ENCODE measurements at regions not wholly inside any gene's neighbourhood (a gene's known extent, or its start where the extent isn't known, plus 50 kb on each side); places are given as distances from the start of the nearest gene placed in this dataset.
"Not testable (repeated sequence)": the region's sequence is repeated elsewhere in the genome, so short reads cannot be mapped to it uniquely, and the experiment has no call there.

DNA sequence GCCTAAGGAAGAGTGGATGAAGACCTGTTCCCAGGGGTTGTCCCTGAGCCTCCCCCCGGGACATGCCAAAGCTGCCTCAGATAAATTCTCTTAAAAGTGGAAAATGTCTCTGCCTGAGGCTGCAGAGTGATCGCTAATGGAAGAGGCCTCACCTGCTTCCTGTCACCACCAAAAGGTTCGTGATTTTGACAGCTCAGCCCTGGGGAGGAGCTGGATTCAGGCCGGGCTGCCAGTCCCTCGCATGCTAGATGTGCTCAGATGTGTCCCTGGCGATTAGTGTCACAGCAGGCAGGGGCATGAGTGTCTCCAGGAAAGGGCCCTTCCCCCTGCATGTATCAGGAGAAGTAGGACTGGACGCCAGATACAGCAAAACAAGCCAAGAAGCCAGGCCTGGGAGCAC, 626.5 kb downstream of the UQCRFS1 start:
- CTCF ChIA-PET, result interaction anchor here (0.6 kb wide), 1 partner anchor 47 kb away, joined by 4 read pairs; no protein-coding TSS in a partner anchor
- Mint-ChIP-seq H3K9me3 (ENCODE audit: insufficient read depth) (no peaks in the 10 kb centered on the region), H3K4me3 (no peak overlapping the region), H3K27ac (no peak overlapping the region), H3K36me3 (ENCODE audit: low read depth) (no peaks in the 10 kb centered on the region), H3K27me3 (ENCODE audit: low read depth) (no peaks in the 10 kb centered on the region), H3K4me1 (ENCODE audit: low read depth) (no peaks in the 10 kb centered on the region)
- ATAC-seq (no peak), DNase-seq (no peak)
- POLR2A ChIA-PET, result no interaction called here

DNA sequence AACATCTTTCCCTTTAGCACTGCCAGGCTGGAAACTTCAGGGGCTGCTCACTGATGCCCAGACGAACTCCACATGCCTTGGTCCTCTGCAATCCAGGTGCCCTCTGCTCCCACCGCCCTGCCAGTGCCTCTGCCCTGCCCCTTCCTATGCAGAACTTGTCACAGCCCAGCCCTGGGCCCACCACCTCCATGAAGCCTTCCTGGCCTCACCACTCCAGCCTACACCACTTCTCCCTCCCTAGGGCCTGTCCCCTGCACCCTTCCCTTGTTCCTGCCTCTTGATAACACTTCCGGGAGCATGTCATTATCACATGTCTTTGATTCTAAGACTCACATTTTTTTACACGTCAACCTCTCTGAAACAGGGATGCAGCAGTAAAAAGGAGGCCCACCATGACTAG, 627.2 kb downstream of the UQCRFS1 start:
- Mint-ChIP-seq H3K36me3 (ENCODE audit: low read depth) (no peaks in the 10 kb centered on the region), H3K27ac (no peak overlapping the region), H3K9me3 (ENCODE audit: insufficient read depth) (no peaks in the 10 kb centered on the region), H3K27me3 (ENCODE audit: low read depth) (no peaks in the 10 kb centered on the region), H3K4me1 (ENCODE audit: low read depth) (no peaks in the 10 kb centered on the region), H3K4me3 (no peak overlapping the region)
- CTCF ChIA-PET, result no interaction called here
- POLR2A ChIA-PET, result no interaction called here
- DNase-seq (no peak), ATAC-seq (no peak)

DNA sequence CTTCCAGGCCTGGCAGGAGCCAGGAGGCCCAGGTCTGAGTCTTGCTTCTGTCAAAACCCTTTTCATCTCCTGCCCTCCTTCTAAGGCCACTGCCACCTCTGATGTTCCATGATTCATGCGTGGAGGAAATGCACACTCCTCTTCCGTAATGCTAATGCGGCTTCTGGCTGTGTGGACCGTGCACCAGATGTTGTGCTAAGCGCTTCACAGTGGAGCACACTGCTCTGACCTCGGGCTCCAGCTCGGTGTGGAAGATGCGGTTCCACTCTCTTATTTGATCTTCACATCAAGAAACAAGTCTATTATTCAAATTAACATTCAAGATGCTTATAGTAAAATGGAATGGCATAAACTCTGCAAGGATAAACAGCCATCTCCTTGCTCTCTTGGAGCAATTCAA, 629.2 kb downstream of the UQCRFS1 start:
- no peak overlapping the region for H3K27ac Mint-ChIP-seq

GRCh38 chr19:28583242-28583641, 629.7 kb downstream of the UQCRFS1 start:
- no peak for DNase-seq
- CTCF ChIA-PET, result no interaction called here
- no peak for ATAC-seq
- H3K9me3 Mint-ChIP-seq (ENCODE audit: insufficient read depth), result no peaks in the 10 kb centered on the region
- no peak overlapping the region for H3K27ac Mint-ChIP-seq
- POLR2A ChIA-PET, result no interaction called here
- no peaks in the 10 kb centered on the region for H3K4me1 Mint-ChIP-seq (ENCODE audit: low read depth)
- H3K27me3 Mint-ChIP-seq (ENCODE audit: low read depth), result no peaks in the 10 kb centered on the region
- H3K36me3 Mint-ChIP-seq (ENCODE audit: low read depth), result no peaks in the 10 kb centered on the region
- H3K4me3 Mint-ChIP-seq, result no peak overlapping the region

More for the DNA sequence above, 629.2 kb downstream of the UQCRFS1 start:
- DNase-seq, result no peak
- no peak for ATAC-seq
- no peaks in the 10 kb centered on the region for H3K4me1 Mint-ChIP-seq (ENCODE audit: low read depth)
- ChIA-PET POLR2A (no interaction called here), CTCF (interaction anchor here (0.5 kb wide), 1 partner anchor 399 kb away, joined by 3 read pairs; no protein-coding TSS in a partner anchor)
- no peaks in the 10 kb centered on the region for H3K27me3 Mint-ChIP-seq (ENCODE audit: low read depth)
- H3K4me3 Mint-ChIP-seq, result no peak overlapping the region
- no peaks in the 10 kb centered on the region for H3K36me3 Mint-ChIP-seq (ENCODE audit: low read depth)
- H3K9me3 Mint-ChIP-seq (ENCODE audit: insufficient read depth), result no peaks in the 10 kb centered on the region

GRCh38 chr19:28582796-28583195, 630.2 kb downstream of the UQCRFS1 start:
- no peaks in the 10 kb centered on the region for H3K9me3 Mint-ChIP-seq (ENCODE audit: insufficient read depth)
- H3K27ac Mint-ChIP-seq, result no peak overlapping the region
- CTCF ChIA-PET, result no interaction called here
- no peaks in the 10 kb centered on the region for H3K27me3 Mint-ChIP-seq (ENCODE audit: low read depth)
- DNase-seq (no peak), ATAC-seq (no peak)
- H3K4me1 Mint-ChIP-seq (ENCODE audit: low read depth), result no peaks in the 10 kb centered on the region
- H3K36me3 Mint-ChIP-seq (ENCODE audit: low read depth), result no peaks in the 10 kb centered on the region
- H3K4me3 Mint-ChIP-seq, result no peak overlapping the region
- POLR2A ChIA-PET, result no interaction called here

DNA sequence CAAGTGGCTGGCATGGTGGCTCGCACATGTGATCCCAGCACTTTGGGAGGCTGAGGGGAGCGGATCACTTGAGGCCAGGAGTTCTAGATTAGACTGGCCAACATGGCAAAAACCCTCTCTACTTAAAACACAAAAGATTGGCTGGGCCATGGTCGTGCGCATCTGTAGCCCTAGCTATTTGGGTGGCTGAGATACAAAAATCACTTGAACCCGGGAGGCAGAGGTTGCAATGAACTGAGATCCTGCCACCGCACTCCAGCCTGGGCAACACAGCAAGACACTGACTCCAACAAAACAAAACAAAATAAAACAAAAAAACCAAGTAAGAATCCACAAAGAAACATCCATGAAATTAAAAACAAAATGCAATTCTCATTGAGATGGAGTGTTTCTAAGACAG, 630.6 kb downstream of the UQCRFS1 start:
- H3K4me1 Mint-ChIP-seq (ENCODE audit: low read depth), result no peaks in the 10 kb centered on the region
- POLR2A ChIA-PET, result no interaction called here
- H3K27me3 Mint-ChIP-seq (ENCODE audit: low read depth), result no peaks in the 10 kb centered on the region
- H3K4me3 Mint-ChIP-seq, result no peak overlapping the region
- ATAC-seq, result no peak
- H3K9me3 Mint-ChIP-seq (ENCODE audit: insufficient read depth), result no peaks in the 10 kb centered on the region
- H3K36me3 Mint-ChIP-seq (ENCODE audit: low read depth), result no peaks in the 10 kb centered on the region
- H3K27ac Mint-ChIP-seq, result no peak overlapping the region
- CTCF ChIA-PET, result no interaction called here
- no peak for DNase-seq

DNA sequence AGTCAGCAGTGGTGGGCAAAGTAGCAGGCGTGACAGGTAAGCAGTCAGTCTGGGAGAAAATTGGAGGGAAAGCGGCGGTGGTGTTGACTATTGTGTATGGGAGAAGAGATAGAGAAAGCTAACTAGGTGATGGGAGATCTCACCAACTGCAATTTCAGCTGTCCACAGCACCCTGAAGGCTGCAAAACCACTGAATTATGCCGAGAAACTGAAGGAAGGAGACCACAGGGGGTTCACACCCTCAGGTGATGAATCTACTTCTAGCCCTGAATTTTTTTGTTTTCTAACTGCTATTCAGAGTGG, 631.5 kb downstream of the UQCRFS1 start:
- H3K4me1 Mint-ChIP-seq (ENCODE audit: low read depth), result no peaks in the 10 kb centered on the region
- ChIA-PET CTCF (no interaction called here), POLR2A (no interaction called here)
- no peak overlapping the region for H3K4me3 Mint-ChIP-seq
- H3K36me3 Mint-ChIP-seq (ENCODE audit: low read depth), result no peaks in the 10 kb centered on the region
- H3K27me3 Mint-ChIP-seq (ENCODE audit: low read depth), result no peaks in the 10 kb centered on the region
- no peaks in the 10 kb centered on the region for H3K9me3 Mint-ChIP-seq (ENCODE audit: insufficient read depth)
- H3K27ac Mint-ChIP-seq, result no peak overlapping the region
- ATAC-seq (no peak), DNase-seq (no peak)

- no peaks in the 10 kb centered on the region for H3K9me3 Mint-ChIP-seq (ENCODE audit: insufficient read depth)
- DNase-seq (no peak), ATAC-seq (no peak)
- H3K27ac Mint-ChIP-seq, result no peak overlapping the region
- ChIA-PET CTCF (interaction anchor here (1.1 kb wide), 1 partner anchor 55 kb away, joined by 4 read pairs; no protein-coding TSS in a partner anchor), POLR2A (no interaction called here)
- H3K27me3 Mint-ChIP-seq (ENCODE audit: low read depth), result no peaks in the 10 kb centered on the region
- no peaks in the 10 kb centered on the region for H3K36me3 Mint-ChIP-seq (ENCODE audit: low read depth)
- H3K4me3 Mint-ChIP-seq, result no peak overlapping the region
- H3K4me1 Mint-ChIP-seq (ENCODE audit: low read depth), result no peaks in the 10 kb centered on the region
Measured at GRCh38 chr19:28578786-28579505, 634.0 kb downstream of the UQCRFS1 start.

- H3K27ac Mint-ChIP-seq, result no peak overlapping the region
- ChIA-PET CTCF (no interaction called here), POLR2A (no interaction called here)
- no peaks in the 10 kb centered on the region for H3K27me3 Mint-ChIP-seq (ENCODE audit: low read depth)
- no peak overlapping the region for H3K4me3 Mint-ChIP-seq
- H3K36me3 Mint-ChIP-seq (ENCODE audit: low read depth), result no peaks in the 10 kb centered on the region
- ATAC-seq (no peak), DNase-seq (no peak)
- H3K4me1 Mint-ChIP-seq (ENCODE audit: low read depth), result no peaks in the 10 kb centered on the region
- no peaks in the 10 kb centered on the region for H3K9me3 Mint-ChIP-seq (ENCODE audit: insufficient read depth)
Measured at GRCh38 chr19:28578208-28578607, 634.7 kb downstream of the UQCRFS1 start.

DNA sequence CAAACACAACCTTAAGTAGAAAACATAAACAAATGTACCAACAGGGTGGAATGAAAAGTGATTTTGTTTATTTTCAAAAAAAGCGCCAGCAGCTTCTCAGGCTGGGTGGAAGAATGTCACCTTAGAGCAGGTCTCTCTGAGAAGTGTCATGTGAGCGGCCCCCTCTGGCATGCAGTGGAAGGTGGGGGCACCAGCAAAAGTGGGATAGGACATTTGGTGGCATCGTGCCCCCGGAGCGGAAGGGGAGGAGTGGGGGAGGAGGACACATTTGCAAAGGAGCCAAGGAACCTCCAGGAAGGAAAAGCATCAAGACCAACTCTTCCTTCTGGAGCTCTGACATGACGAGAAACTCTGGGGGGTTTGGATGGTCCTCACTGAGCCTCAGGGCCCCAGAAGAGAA, 635.3 kb downstream of the UQCRFS1 start:
- Mint-ChIP-seq H3K4me1 (ENCODE audit: low read depth) (no peaks in the 10 kb centered on the region), H3K27me3 (ENCODE audit: low read depth) (no peaks in the 10 kb centered on the region), H3K27ac (no peak overlapping the region), H3K9me3 (ENCODE audit: insufficient read depth) (no peaks in the 10 kb centered on the region), H3K4me3 (no peak overlapping the region), H3K36me3 (ENCODE audit: low read depth) (no peaks in the 10 kb centered on the region)
- CTCF ChIA-PET, result interaction anchor here (0.5 kb wide), 1 partner anchor 1186 kb away, joined by 3 read pairs; no protein-coding TSS in a partner anchor
- POLR2A ChIA-PET, result no interaction called here
- ATAC-seq, result no peak
- no peak for DNase-seq

GRCh38 chr19:28577233-28577632, 635.7 kb downstream of the UQCRFS1 start:
- Mint-ChIP-seq H3K4me3 (no peak overlapping the region), H3K4me1 (ENCODE audit: low read depth) (no peaks in the 10 kb centered on the region), H3K36me3 (ENCODE audit: low read depth) (no peaks in the 10 kb centered on the region), H3K27ac (no peak overlapping the region), H3K9me3 (ENCODE audit: insufficient read depth) (no peaks in the 10 kb centered on the region), H3K27me3 (ENCODE audit: low read depth) (no peaks in the 10 kb centered on the region)
- DNase-seq (no peak), ATAC-seq (no peak)
- ChIA-PET POLR2A (no interaction called here), CTCF (interaction anchor here (0.5 kb wide), 1 partner anchor 1186 kb away, joined by 3 read pairs; no protein-coding TSS in a partner anchor)

DNA sequence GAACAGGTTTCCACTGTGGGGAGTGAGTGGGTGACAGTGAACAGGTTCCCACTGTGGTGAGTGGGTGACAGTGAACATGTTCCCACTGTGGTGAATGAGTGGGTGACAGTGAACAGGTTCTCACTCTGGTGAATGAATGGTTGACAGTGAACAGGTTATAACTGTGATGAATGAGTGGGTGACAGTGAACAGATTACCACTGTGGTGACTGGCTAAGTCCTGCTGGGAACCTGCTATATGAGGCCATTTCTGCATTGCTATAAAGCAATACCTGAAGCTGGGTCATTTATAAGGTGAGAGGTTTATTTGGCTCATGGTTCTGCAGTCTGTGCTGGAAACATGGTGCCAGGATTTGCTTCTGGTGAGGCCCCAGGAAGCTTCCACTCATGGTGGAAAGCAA, 637.1 kb downstream of the UQCRFS1 start:
- Mint-ChIP-seq H3K27me3 (ENCODE audit: low read depth) (no peaks in the 10 kb centered on the region), H3K9me3 (ENCODE audit: insufficient read depth) (no peaks in the 10 kb centered on the region), H3K27ac (no peak overlapping the region), H3K4me1 (ENCODE audit: low read depth) (no peaks in the 10 kb centered on the region), H3K36me3 (ENCODE audit: low read depth) (no peaks in the 10 kb centered on the region), H3K4me3 (no peak overlapping the region)
- ChIA-PET POLR2A (no interaction called here), CTCF (no interaction called here)
- DNase-seq (no peak), ATAC-seq (no peak)

- DNase-seq; H3K4me3 Mint-ChIP-seq; H3K9me3 Mint-ChIP-seq (ENCODE audit: insufficient read depth); H3K4me1 Mint-ChIP-seq (ENCODE audit: low read depth); H3K27ac Mint-ChIP-seq; ATAC-seq; H3K27me3 Mint-ChIP-seq (ENCODE audit: low read depth); POLR2A ChIA-PET; H3K36me3 Mint-ChIP-seq (ENCODE audit: low read depth); CTCF ChIA-PET: not testable (repeated sequence)
Measured at GRCh38 chr19:28575312-28575711, 637.6 kb downstream of the UQCRFS1 start.

All from activated CD8-positive, alpha-beta T cell treated with anti-CD3 and anti-CD28 coated beads, Interleukin-2, amount 10 ng/mL, durations not matched to agents 7 days and 5 days (primary cell).